ENCODE measurements at regions not wholly inside any gene's neighbourhood (a gene's known extent, or its start where the extent isn't known, plus 50 kb on each side); places are given as distances from the start of the nearest gene placed in this dataset.

GRCh38 chr13:67353941-67354340, 123.8 kb upstream of the PCDH9 start:
- TF ChIP-seq, protein P1, sequence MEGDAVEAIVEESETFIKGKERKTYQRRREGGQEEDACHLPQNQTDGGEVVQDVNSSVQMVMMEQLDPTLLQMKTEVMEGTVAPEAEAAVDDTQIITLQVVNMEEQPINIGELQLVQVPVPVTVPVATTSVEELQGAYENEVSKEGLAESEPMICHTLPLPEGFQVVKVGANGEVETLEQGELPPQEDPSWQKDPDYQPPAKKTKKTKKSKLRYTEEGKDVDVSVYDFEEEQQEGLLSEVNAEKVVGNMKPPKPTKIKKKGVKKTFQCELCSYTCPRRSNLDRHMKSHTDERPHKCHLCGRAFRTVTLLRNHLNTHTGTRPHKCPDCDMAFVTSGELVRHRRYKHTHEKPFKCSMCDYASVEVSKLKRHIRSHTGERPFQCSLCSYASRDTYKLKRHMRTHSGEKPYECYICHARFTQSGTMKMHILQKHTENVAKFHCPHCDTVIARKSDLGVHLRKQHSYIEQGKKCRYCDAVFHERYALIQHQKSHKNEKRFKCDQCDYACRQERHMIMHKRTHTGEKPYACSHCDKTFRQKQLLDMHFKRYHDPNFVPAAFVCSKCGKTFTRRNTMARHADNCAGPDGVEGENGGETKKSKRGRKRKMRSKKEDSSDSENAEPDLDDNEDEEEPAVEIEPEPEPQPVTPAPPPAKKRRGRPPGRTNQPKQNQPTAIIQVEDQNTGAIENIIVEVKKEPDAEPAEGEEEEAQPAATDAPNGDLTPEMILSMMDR (IDR thresholded peaks at IDR 0.05), result no peak
- TF ChIP-seq POLR2AphosphoS5 (IDR thresholded peaks at IDR 0.05), result no peak
- TF ChIP-seq POLR2A (IDR thresholded peaks at IDR 0.05), result no peak

All from upper lobe of left lung (tissue), 4 donors.